Panc1 (cell line): ENCODE measurements at regions not wholly inside any gene's neighbourhood (a gene's known extent, or its start where the extent isn't known, plus 50 kb on each side); places are given as distances from the start of the nearest gene placed in this dataset.
"Not testable (repeated sequence)": the region's sequence is repeated elsewhere in the genome, so short reads cannot be mapped to it uniquely, and the experiment has no call there.

Source experiments
- CTCF ChIP-seq: fragments of 450-650 bp; IDR thresholded peaks from 2 replicates; pipeline ENCODE4 v1.5.1; 2017; ENCODE audit warnings: mild to moderate bottlenecking
- POLR2AphosphoS5 ChIP-seq: IDR thresholded peaks from 2 replicates; pipeline ENCODE4 v1.6.1; 2012; ENCODE audit warnings: mild to moderate bottlenecking, low read depth, low read length, moderate library complexity
- REST ChIP-seq, 2 experiments: IDR thresholded peaks; 2 replicates each; pipeline ENCODE4 v1.6.1; 2011 to 2012; ENCODE audit warnings: low read depth in 2 of 2, control low read depth in 1 of 2, low read length in 1 of 2, mild to moderate bottlenecking in 1 of 2, moderate library complexity in 1 of 2; ENCODE audit not compliant: insufficient read depth in 1 of 2
- SIN3A ChIP-seq: IDR thresholded peaks from 2 replicates; pipeline ENCODE4 v1.6.1; 2012; ENCODE audit warnings: low read depth, mild to moderate bottlenecking, low read length, moderate library complexity, borderline replicate concordance; ENCODE audit not compliant: insufficient read depth
- TCF7L2 ChIP-seq: IDR thresholded peaks from 2 replicates; pipeline ENCODE4 v1.6.1; 2011; ENCODE audit warnings: mild to moderate bottlenecking, low read depth, low read length, inconsistent platforms

GRCh38 chr9:41778535-41779071 lies 350.6 kb downstream of the CNTNAP3B start:
- TF ChIP-seq CTCF; POLR2AphosphoS5; REST (IDR thresholded peaks at IDR 0.05; ENCODE audit: insufficient read depth in 1 of 2, low read depth in 2 of 2, low read length in 1 of 2); SIN3A; TCF7L2: not testable (repeated sequence)
